GM11168 (cell line): ENCODE measurements at regions not wholly inside any gene's neighbourhood (a gene's known extent, or its start where the extent isn't known, plus 50 kb on each side); places are given as distances from the start of the nearest gene placed in this dataset.

Source experiments
- in situ Hi-C: fragments of 300-500 bp; cut with MboI; formaldehyde crosslinking; loops from one replicate; pipeline ENCODE4 v1.12.0; 2022; ENCODE audit warnings: low sequenced_read_pairs; ENCODE audit not compliant: unreplicated experiment

DNA sequence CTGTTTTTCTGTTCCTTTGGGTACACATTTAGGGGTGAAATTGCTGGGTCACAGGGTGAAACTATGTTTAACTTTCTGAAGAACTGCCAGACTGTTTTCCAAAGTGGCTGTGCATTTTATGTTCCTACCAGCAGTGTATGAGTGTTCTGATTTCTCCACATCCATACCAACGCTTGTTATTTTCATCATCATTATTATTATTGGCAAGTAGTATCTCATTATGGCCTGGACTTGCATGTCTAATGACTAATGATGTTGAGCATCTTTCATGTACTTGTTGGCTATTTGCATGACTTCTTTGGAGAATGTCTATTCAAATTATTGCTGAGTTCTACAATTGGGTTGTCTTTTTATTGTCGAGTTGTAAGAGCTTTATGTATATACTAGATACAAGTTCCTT lies 321.8 kb upstream of the HTR2A start:
- in situ Hi-C loops = no loop called here

DNA sequence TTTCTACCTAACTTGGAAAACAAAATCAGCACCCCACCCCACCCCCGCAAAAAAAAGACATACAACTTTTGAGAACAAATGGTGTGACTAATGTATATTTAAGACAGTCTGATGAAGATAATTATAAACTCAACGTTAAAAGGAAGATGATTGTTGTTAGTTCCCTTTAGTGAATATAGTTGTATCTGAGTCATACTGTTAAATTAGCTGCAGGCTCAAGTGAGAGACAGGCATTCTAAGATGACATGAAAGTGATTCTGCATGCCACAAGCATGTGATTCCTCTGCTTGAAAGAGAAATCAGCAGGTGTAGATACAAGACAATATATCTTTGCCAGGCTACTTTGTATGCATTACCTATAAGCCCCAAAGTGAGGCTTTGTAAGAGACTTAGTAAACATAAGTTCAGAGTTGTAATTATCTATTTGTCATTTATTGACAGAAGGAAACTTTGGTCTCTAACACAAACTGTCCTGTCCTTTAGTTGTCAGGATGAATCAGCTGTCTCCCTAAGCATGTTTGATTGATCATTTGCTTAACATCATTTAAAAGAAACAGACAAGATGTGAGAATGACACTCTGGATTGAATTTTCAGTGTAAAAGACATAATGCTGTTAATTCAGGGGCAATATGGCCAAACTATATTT lies 319.4 kb upstream of the HTR2A start:
- in situ Hi-C loops = no loop called here

DNA sequence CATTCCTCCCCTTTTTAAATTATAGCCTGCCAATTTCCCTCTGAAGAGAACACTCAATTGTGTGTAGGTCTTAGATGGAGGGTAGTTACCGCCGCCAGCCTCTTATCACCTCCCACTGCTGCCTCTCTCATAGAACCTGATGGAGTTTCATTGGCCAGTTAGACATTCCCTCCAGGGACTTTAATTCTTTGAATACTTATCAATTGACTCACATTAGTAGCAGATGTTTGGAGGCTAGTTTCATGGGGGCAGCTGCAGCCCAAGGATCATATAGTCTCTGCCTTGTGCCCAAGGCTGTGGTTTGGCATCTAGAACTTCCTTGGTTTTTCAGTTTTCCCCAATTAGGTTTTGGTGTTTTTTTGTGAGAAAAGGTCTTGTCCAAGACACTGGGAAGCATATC lies 318.9 kb upstream of the HTR2A start:
- in situ Hi-C loops = no loop called here

DNA sequence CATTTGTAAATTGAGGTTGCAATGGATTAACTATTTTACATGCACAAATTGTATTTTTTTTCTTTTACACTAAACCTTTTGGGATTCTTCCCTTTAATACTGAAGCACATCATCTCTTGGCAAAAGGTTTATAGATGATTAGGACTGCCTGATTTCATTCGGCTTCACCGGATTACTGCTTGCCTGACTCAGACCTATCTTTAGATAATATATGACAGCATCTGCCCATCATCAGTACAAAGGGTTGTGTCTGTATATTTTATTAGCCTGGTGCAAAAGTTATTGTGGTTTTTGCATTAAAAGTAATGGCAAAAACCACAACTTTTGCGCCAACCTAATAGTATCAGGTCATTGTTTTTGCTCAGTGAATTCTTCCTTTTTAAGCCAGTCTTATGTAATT lies 316.2 kb upstream of the HTR2A start:
- in situ Hi-C loops = no loop called here

DNA sequence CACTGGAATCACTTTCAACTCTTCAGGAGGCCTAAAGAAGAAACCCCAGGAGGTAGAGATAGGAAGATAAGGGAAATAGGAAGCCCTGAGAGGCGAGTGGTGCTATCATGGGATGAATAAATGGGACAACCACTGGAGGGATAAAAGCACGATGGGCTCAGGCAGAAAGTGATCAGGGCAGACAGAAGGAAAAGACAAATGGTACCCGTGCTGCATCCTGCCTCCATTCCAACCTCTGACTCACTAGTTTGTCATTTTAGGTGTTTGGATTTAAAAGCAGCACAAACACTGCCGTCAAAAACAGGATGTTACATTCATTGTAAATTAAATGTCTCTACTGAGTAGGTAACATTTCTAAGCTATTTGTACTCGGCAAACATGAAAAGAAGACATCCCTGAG lies 314.3 kb upstream of the HTR2A start:
- in situ Hi-C loops = no loop called here

DNA sequence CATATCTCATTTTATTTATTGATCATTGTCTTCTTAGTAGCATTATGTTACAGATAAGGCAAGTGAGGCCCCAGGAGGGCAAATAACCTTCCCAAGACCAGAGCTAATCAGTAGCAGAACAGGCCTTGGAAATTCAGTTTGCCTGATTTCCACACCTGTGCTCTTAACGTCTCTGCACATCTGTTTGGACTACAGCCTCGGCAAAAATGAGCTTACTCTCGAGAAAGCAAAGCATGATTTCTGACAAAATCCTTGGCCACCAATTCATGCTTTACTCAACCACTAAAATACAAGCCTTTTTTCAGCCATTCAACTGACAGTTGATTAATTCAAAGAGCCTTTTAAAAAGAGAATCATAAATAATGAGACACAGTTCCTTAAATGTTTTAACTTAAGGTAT lies 309.3 kb upstream of the HTR2A start:
- in situ Hi-C loops = no loop called here

DNA sequence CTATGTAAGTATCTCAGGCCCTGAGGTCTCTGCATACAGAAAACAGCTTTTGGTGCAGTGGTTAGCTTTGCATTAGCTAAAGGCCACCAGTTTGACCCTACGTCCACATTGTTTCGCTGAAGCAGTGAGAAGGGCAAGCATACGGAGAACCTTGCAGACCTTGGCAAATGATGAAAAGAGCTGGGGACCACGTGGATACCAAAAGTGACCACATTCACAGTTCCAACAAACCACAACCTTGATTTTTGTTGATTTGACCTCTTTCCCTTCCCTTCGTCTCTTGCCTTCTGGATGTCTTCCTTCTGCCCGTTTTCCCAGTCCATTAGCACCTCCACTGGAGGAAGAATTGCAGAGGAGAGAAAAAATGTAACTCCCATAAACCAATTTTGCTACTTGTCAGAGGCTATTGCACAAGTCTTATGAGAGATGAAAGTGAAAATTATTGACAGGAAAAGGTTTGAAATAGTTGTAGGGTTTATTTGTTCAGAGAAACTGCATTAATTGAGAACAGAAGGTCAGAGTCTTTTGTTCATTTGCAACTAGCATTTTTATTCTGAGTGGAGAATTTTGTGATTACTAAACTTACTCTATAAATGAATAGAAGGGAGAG lies 293.9 kb upstream of the HTR2A start:
- in situ Hi-C loops = no loop called here

DNA sequence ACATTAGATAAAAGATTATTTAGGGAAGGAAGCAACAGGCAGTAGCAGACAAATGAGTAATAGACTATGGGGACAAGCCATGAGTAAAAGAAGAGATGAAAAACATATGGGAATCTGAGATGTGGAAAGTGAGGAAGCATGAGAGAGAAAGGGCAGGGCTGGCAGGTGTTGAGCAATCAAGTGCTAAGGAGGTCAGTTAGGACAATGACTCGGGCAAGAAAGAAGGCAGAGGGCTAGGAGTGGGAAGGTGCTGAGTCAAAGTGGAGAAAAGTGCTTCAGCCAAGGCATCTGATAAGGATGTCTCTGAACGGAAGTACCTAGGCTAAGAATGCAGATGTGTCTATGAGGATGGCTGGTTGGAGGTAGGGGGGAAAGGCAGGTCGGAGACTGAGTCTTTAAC lies 291.9 kb upstream of the HTR2A start:
- in situ Hi-C loops = no loop called here

DNA sequence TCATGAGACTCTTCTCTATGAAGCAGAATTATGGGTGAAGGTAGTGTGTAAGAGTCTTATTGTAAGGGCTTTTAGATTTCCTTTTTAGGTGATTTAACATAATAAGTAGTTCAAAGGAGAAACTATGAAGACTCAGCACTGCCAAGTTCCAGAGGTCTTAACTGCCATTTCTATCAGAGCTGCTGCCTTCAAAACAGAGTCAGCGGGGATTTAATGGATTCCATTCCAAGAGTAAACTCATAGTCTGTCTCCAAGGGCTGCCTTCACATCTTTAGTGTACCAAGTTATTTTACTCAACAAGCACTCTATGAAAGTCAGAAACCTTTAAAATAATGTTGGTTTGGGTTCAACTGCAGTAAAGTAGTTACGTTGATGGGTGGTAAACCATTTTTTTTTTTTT lies 289.6 kb upstream of the HTR2A start:
- in situ Hi-C loops = no loop called here

DNA sequence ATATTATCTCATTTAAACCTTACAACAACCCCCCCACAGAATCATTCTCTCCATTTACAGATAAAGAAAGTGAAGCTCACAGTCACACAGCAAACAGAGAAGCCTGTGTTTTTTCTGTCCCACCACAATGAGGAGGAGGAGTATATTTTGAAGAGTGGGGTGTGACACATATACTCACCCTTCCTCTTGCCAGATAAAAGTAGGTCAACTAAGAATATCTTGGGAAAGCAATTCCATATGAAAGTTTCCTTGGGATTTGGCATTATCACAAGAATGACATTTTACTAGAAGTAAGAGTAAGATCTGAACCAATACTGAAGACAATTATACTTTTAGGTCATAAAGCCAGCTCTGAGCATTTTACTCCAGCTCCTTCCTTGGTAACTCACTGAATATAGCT lies 287.5 kb upstream of the HTR2A start:
- in situ Hi-C loops = no loop called here

DNA sequence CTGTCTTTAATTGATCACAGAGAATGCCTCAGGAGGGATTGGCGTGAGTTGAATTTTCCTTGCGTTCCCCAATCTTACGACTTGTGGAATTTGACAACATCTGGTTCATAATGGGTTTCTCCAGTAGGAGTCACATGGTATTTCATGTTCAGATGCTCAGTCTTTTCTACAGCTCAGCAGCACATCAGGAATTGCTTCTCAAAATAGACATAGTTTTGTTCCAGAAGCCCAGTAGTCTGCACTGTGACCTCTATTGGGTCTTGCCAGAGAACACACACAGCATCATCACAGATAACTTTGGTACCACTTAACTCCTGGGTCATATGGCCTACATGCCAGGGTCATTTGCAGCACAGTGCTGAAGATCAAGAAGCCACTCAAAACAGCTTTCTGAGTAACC lies 282.5 kb upstream of the HTR2A start:
- in situ Hi-C loops = no loop called here

DNA sequence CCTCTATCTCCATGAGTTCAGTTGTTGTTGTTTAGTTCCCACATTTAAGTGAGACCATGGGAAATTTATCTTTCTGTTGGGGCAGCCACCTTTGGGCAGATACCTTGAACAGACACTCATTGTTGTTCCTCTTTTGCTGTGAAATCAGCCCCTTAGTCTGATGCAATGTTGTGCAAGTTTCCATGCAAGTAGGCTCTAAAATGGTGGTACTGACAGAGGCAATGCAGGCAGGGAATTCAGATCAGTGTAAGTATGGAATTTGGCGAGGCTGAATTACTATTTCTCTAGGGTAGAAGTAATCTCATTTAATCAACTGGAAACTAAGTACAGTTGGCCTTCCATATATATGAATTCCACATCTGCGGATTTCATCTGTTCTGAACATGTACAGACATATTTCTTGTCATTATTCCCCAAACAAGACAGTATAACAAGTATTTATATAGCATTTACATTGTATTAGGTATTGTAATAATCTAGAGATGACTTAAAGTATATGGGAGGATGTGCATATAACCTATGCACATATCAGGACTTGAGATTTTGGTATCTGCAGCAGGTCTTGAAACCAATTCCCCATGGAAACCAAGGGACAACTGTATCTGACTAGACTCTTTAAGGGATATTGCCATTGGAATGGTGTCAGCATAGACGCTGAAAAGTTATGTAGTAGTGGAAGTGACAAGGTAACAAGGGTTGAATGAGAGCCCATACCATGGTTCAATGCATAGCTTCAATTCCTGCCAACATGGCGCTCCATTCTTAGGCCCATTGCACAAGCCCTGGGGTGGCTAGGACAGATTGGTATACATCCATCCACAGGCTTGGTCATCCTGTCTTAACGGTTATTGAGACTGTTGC lies 281.5 kb upstream of the HTR2A start:
- in situ Hi-C loops = no loop called here

DNA sequence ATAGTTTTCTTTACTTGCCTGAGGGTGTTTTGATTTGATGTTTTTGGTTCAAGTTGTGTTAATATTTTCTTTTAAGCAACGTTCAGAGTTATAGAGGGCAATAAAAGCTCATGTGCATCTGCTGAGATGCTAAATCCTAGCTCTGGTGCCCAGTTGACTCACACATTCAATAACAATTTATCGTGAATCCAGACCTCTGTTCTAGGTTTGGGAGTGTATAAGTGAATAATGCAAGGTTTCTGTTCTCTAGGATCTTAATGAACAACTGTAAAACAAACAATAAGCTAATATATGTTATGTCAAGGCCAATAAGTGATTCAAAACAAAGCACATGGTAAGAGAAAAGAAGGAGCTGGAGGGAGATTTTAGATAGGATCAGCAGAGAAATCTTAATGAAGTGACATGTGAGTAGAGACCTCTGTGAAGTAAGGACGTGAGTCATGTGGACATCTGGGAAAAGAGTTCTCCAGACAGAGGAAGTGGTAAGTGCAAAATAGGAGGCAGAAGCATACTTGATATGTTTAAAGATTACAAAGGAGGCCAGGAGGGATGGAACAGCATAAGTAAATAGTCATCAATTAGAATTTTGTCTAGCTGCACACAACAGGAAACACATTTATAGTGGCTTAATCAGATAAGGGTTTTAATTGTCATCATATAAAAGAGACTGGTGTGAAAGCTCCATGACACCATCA lies 278.5 kb upstream of the HTR2A start:
- in situ Hi-C loops = no loop called here

DNA sequence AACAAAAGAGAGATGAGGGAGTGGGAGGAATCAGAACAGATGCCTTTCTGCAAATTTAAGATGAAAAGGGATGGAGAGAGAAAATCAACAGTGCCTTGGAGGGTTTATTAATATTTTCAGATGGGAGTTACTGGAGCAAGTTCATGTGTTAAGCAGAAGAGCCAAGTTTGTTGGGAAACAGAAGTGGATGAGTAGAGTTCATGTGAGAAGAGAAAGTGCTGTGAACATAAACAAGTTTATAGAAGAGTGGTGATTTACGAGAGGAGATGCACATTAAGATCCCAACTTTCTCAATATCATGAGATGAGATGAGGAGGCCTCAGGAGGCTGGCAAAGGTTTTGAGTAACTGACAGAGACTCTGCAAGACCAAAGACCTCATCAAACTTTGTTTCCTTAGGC lies 274.1 kb upstream of the HTR2A start:
- in situ Hi-C loops = no loop called here

DNA sequence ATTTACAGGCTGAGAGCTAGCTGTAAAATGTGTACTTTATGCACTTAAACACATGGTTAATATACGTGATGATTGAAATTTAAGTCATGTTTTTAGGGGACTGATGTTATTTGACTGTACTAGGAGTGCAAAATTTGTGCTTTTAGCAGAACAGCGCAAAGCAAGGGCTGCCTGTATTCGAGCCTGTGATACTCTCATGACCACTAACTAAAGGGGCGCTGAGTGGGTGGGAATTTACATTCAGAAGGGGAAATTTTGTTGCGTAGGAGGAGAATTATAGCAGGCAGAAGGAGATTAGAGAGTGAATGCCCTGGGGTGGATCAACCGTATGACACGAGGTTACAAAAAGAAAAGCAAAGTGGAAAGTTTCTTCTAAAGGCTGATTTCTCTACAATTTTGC lies 271.8 kb upstream of the HTR2A start:
- in situ Hi-C loops = no loop called here

DNA sequence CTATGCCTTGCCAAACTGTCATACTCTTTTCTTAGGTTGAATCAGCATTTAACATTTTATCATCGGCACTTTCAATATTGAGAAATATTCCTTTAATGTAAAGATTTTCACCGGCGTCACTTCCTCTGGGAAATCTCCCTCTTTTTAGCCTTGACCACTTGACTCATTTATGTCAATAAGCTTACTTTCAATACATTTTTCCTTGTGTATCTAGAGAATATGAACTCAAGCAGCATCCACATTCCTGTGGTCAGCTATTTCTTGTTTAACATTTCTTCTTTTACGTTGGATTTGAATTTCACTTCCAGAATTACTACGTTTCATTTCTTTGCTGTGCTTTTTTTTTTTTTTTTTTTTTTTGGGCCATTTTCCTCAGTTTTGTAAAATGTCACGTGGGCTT lies 271.2 kb upstream of the HTR2A start:
- in situ Hi-C loops = no loop called here

DNA sequence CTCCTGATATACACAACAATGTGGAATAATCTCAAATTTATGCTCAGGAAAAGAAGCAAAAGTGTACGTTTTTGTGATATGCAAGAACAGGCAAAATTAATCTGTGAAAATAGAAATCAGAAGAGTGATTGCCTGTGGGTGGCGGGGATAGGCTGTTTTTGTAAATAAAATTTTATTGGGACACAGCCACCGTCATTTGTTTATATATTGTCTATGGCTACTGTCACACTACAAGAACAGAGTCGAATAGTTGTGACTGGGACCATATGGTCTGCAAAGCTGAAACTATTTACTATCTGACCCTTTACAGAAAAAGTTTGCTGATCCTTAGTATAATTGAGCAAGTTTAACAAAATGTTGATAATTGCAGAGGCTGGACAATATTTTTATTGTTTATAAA lies 269.5 kb upstream of the HTR2A start:
- in situ Hi-C loops = no loop called here

DNA sequence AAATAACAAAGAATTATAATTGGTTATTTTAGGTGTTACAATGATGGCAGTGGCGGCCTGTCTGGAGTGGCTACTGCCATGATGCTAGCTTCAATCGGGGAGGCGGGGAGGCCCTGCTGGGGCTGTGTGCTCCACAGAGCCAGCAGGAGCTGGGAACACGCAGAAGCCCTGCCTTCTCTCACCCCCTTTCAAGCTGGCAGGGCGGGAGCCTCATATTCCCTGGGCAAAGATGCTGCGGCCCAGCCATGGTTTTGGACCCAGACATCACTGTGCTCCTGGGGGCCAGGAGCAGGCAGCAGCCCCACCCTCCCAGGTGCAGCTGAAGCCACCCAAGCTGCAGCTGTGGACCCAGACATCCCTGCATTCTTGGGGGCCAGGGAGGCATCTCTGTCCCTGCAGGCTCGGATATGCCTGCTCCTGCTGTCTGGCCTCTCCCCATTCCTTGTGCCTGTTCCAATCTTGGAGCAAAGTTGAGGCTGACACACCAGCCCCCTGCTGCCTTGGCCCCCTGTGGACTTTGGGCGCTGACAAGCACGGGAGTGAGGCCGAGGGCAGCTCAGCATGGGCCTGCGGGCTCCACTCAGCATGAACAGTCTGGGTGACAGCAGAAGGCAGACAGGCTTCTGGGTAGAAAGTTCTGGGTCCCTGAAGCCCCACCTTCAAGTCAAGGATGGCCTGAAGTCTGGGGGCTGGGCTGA lies 263.1 kb upstream of the HTR2A start:
- in situ Hi-C loops = loop anchor here (10.0 kb wide), 1 partner anchor 195 kb away; no protein-coding TSS in a partner anchor

DNA sequence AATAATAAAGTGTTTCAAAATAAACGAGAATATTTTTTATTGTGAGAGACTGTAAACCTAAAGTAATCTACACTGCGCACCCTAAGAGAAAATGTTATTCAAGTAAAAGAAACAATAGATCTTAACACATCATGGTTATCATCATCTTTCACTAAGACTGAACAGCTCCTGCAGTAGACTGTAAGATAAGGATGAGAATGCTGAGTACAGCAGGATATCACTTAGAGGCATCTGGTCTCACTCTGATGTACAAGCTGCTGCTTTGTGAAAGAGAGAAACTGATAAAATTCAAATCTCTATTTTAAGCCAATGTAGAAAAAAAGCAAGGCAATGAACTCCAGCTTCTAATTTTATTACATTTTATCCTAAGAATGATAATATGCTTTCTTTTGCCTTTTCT lies 261.7 kb upstream of the HTR2A start:
- in situ Hi-C loops = loop anchor here (10.0 kb wide), 1 partner anchor 194 kb away; no protein-coding TSS in a partner anchor

DNA sequence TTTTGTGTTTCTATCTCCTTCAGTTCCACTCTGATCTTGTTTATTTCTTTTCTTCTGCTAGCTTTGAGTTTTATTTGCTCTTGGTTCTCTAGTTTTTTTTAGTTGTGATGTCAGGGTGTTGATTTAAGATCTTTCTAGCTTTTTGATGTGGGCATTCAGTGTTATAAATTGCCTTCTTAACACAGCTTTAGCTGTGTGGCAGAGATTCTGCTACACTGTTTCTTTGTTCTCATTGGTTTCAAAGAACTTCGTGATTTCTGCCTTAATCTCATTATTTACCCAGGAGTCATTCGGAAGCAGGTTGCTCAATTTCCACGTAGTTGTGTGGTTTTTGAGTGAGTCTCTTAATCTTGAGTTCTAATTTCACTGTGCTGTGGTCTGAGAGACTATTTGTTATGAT lies 251.7 kb upstream of the HTR2A start:
- in situ Hi-C loops = no loop called here

DNA sequence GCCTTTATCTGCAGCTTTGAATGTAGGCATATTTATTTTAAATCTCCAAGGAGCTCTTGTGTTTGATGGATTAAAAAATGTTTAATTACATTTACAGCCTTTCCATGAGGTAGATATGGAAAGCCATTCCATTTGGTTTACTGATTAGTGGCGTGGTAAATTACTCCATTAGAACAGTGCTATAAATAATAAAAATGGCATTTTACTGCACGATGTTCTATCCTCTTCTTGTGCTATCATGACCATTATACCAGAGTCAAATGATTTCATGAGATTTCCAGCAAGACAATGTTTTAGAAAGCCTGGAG lies 250.9 kb upstream of the HTR2A start:
- in situ Hi-C loops = no loop called here
